Sciatic nerve (tissue), 2 donors: ENCODE measurements at regions not wholly inside any gene's neighbourhood (a gene's known extent, or its start where the extent isn't known, plus 50 kb on each side); places are given as distances from the start of the nearest gene placed in this dataset.

Source experiments
- ATAC-seq: fragments of 200-7000 bp; cut with Tn5 transposase; one replicate; pipeline ENCODE4 v1.9.1; 2020; ENCODE audit warnings: mild to moderate bottlenecking, moderate library complexity
- DNase-seq: peaks from one replicate; pipeline ENCODE4 v3.0.0-alpha.2; 2020; ENCODE audit warnings: low spot score
- intact Hi-C: fragments of 100-400 bp; cut with DNase I; formaldehyde crosslinking; loops from one replicate; pipeline ENCODE4 v1.14.2; 2022
- donor health status: DM: no; HTN: no; CAD: no.
- donor health status: DM: no; HTN: no; CAD: no.

- no peak for DNase-seq
- peak; percentile 31 for ATAC-seq
- intact Hi-C loops, result no loop called here
Measured at GRCh38 chr12:76698966-76699365, 64.9 kb upstream of the ZDHHC17 start.

GRCh38 chr12:76701690-76702089, 62.2 kb upstream of the ZDHHC17 start:
- DNase-seq (no peak), ATAC-seq (no peak)
- intact Hi-C loops, result no loop called here

GRCh38 chr12:76702946-76703345, 61.0 kb upstream of the ZDHHC17 start:
- intact Hi-C loops, result no loop called here
- ATAC-seq (no peak), DNase-seq (no peak)

- DNase-seq (no peak), ATAC-seq (no peak)
- intact Hi-C loops, result no loop called here
Measured at GRCh38 chr12:76704693-76705092, 59.2 kb upstream of the ZDHHC17 start.

GRCh38 chr12:76706101-76706500, 57.8 kb upstream of the ZDHHC17 start:
- ATAC-seq, result peak; percentile 38
- intact Hi-C loops, result no loop called here
- no peak for DNase-seq

- ATAC-seq, result no peak
- DNase-seq, result no peak
- intact Hi-C loops, result no loop called here
Measured at GRCh38 chr12:76706761-76707160, 57.2 kb upstream of the ZDHHC17 start.

GRCh38 chr12:76707772-76708171, 56.1 kb upstream of the ZDHHC17 start:
- intact Hi-C loops, result no loop called here
- ATAC-seq, result no peak

GRCh38 chr12:76708296-76708695, 55.6 kb upstream of the ZDHHC17 start:
- DNase-seq (no peak), ATAC-seq (no peak)
- intact Hi-C loops, result no loop called here

More at GRCh38 chr12:76707772-76708171, 56.1 kb upstream of the ZDHHC17 start:
- no peak for DNase-seq

- no peak for ATAC-seq
- DNase-seq, result no peak
- intact Hi-C loops, result no loop called here
Measured at GRCh38 chr12:76711241-76711640, 52.7 kb upstream of the ZDHHC17 start.

GRCh38 chr12:76713130-76713529, 50.8 kb upstream of the ZDHHC17 start:
- ATAC-seq (no peak), DNase-seq (no peak)
- intact Hi-C loops, result no loop called here

- intact Hi-C loops, result no loop called here
- DNase-seq (no peak), ATAC-seq (no peak)
Measured at GRCh38 chr12:76713986-76714385, 49.9 kb upstream of the ZDHHC17 start.
